OCI-M1 (cell line): ENCODE measurements at regions not wholly inside any gene's neighbourhood (a gene's known extent, or its start where the extent isn't known, plus 50 kb on each side); places are given as distances from the start of the nearest gene placed in this dataset.
"Not testable (repeated sequence)": the region's sequence is repeated elsewhere in the genome, so short reads cannot be mapped to it uniquely, and the experiment has no call there.

Experiments used
- DNase-seq: peaks from one replicate; lab custom pipeline; 2025; lab: John Stamatoyannopoulos, UW

- DNase-seq, result peak; percentile 75
These were observed 59.0 kb downstream of the FASLG start for GRCh38 chr1:172717722-172718465.

DNA sequence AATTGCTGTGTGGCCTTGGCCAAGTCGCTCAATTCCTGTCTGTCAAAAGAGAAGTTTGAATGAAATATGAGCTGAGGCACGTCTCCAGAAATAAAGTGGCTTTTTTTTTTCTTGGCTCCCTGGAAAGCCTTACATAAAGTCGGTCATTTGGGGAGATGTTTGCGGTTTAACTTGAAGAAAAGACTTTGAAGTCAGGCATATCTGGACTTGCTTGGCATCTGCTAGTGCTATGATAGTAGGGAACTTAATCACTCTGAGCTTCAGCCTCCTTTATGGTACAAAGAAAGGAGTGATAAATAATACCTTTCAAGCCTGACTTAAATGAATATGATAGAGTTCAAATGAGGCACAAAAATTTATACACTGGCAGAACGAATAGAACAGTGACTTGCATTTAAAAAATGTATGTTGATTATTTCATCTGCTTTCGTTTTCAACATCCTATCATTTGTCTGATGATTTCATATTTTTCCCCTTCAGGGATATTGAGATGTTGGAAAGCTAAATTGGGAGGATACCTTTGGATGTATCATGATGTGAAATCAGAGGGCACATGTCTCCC is 60.2 kb downstream of the FASLG start:
- peak; percentile 93 for DNase-seq

GRCh38 chr1:172719694-172720138 is 60.8 kb downstream of the FASLG start:
- DNase-seq, result peak; percentile 77

GRCh38 chr1:172720339-172720738 is 61.4 kb downstream of the FASLG start:
- no peak for DNase-seq

GRCh38 chr1:172723251-172723650 is 64.3 kb downstream of the FASLG start:
- DNase-seq, result no peak

DNA sequence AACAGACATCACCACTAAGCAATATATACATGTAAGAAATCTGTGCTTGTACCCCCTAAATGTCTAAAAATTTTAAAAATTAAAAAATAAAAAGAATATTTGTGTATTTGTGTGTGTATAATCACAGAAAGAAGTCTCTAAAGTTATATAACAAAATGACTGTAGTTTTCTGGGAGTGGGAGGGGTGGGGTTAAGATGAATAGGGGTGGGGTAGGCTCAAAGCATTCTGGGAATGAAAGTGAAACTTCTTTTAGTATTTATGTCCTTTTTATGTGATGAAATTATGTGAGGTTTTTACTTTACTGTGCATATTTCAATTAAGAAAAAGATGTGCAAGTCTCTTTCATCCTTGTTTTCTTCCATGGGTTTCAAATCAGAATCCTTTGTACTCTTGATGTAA is 65.3 kb downstream of the FASLG start:
- DNase-seq, result peak; percentile 47

- peak; percentile 85 for DNase-seq
These were observed 66.1 kb downstream of the FASLG start for GRCh38 chr1:172724765-172725613.

GRCh38 chr1:172726740-172727139 is 67.8 kb downstream of the FASLG start:
- DNase-seq, result peak; percentile 26

GRCh38 chr1:172727275-172727857 is 68.5 kb downstream of the FASLG start:
- DNase-seq, result no peak

GRCh38 chr1:172727956-172728603 is 69.2 kb downstream of the FASLG start:
- DNase-seq, result peak; percentile 92

DNA sequence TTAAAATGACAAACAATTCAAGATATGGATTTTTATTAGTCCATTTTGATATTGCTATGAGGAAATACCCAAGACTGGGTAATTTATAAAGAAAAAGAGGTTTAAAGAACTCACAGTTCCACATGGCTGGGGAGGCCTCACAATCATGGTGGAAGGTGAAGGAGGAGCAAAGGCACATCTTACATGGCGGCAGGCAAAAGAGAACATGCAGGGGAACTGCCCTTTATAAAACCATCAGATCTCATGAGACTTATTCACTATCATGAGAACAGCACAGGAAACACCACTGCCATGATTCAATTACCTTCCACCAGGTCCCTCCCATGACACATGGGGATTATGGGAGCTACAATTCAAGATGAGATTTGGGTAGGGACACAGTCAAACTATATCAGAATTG is 69.8 kb downstream of the FASLG start:
- DNase-seq, result not testable (repeated sequence)

DNA sequence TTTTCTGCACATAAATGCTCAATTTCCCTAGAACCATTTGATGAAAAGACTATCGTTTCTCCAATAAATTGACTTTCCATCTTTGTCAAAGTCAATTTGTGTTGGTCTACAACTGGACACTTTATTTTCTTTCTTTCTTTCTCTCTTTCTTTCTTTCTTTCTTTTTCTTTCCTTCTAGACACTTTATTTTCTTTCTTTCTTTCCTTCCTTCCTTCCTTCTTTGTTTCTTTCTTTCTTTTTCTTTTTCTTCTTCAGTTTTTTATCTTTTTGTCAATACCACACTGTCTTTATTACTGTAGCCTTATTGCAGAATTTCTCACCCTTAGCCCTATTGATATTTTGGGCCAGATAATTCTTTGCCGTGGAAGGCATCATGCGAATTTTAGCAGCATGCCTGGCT is 73.5 kb downstream of the FASLG start:
- DNase-seq, result no peak

DNA sequence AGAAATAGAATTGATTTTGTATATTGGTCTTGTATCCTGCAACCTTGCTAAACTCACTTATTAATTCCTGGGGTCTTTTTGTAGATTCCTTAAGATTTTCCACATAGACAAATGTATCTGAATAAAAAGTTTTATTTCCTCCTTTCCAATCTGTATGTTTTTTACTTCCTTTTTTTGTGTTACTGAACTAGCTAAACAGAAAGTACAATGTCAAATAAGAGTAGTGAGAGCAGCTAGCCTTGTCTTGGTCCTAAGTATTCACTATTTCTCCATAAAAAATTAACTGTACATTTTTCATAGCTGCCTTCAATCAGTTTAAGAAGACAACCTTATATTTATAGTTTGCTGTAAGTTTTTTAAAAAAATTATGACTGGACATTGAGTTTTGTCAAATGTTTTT is 74.9 kb downstream of the FASLG start:
- peak; percentile 67 for DNase-seq

DNA sequence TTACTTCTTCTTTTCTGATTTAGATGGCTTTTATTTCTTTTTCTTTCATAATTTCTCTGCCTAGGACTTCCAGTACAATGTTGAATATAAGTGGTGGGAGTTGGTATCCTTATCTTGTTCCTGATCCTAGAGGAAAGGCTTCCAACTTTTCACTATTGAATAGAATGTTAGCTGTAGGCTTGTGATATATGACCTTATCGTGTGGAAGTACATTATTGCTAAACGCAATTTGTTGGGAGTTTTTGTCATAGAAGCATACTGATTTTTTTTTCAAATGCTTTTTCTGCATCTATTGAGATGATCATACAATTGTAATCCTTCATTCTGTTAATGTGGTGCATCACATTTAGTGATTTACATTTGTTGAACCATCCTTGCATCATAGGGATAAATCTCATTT is 79.5 kb downstream of the FASLG start:
- no peak for DNase-seq

- DNase-seq, result peak; percentile 71
These were observed 83.9 kb downstream of the FASLG start for GRCh38 chr1:172742599-172743500.

DNA sequence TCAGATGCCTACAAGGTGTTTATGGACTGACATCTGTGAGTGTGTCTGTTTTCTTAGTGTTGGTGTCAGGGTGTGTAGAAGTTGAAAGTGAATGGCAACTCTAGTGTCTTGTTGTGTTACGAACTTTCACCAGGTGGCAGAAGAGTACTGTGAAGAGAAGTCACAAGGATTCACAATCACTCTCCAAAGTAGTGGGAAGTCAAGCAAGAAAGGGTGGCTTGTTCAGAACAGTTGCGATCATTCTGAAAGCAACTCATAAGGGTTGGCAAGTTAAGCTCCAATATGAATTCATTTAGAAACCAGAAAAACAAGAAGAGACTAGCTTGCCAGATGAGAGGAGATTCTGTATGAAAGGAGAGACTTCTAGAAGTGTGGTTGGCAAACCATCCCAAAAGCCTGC is 86.1 kb downstream of the FASLG start:
- DNase-seq, result peak; percentile 90

GRCh38 chr1:172746091-172746949 is 87.4 kb downstream of the FASLG start:
- DNase-seq, result peak; percentile 97

DNA sequence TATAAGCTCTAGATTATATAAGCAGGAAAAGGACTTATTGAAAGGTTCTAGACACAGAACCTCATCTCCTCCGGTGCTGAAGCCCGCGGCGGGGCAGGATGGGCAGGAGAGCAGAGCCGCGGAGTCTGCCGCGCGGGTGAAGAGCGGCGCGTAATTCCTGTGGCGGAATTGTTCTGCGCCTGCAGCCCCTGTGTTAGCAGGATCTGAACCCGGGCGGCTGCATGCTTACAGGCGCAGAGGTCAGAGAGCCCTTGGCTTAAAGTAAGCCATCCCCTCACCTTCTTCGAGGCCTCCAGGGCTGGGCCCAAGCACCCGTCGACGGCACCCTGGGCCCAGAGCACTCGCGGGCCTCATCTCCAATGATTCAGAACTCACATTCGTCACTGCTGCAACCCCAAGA is 89.3 kb downstream of the FASLG start:
- no peak for DNase-seq

GRCh38 chr1:172751683-172752082 is 92.8 kb downstream of the FASLG start:
- DNase-seq, result no peak

- no peak for DNase-seq
These were observed 95.1 kb downstream of the FASLG start for GRCh38 chr1:172753964-172754363.
